ENCODE measurements at regions not wholly inside any gene's neighbourhood (a gene's known extent, or its start where the extent isn't known, plus 50 kb on each side); places are given as distances from the start of the nearest gene placed in this dataset.

DNA sequence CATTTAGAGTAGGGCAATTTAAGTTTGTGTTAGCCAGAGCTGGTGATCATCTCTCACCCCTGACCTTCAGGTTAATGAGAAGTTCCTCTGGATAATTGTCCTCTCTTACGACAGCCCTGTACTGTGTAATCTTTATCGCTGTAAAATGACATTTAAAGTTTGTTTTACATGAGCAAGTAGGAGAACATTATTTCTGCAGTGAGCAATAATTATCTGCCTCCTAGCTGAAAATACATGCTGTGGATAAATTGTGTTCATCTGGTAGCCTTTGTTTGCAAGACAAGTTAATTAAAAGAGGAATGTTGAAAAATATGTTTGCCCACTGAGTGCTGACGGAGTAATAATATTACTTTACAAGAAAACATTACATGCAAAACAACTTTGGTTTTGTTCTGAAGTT lies 1083.8 kb upstream of the NUDT12 start:
- no peak for TF ChIP-seq EZH2 (IDR thresholded peaks at IDR 0.05; ENCODE audit: borderline replicate concordance, insufficient read depth, low read depth, low read length, poor library complexity, severe bottlenecking)
- TF ChIP-seq, protein P1, sequence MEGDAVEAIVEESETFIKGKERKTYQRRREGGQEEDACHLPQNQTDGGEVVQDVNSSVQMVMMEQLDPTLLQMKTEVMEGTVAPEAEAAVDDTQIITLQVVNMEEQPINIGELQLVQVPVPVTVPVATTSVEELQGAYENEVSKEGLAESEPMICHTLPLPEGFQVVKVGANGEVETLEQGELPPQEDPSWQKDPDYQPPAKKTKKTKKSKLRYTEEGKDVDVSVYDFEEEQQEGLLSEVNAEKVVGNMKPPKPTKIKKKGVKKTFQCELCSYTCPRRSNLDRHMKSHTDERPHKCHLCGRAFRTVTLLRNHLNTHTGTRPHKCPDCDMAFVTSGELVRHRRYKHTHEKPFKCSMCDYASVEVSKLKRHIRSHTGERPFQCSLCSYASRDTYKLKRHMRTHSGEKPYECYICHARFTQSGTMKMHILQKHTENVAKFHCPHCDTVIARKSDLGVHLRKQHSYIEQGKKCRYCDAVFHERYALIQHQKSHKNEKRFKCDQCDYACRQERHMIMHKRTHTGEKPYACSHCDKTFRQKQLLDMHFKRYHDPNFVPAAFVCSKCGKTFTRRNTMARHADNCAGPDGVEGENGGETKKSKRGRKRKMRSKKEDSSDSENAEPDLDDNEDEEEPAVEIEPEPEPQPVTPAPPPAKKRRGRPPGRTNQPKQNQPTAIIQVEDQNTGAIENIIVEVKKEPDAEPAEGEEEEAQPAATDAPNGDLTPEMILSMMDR (IDR thresholded peaks at IDR 0.05) = no peak
